Thoracic aorta (tissue), 2 donors: ENCODE measurements at regions not wholly inside any gene's neighbourhood (a gene's known extent, or its start where the extent isn't known, plus 50 kb on each side); places are given as distances from the start of the nearest gene placed in this dataset.
A peak's percentile ranks its signal among the peaks of the same experiment; 100 is the strongest.

Experiments used
- ATAC-seq: fragments of 150-250 bp; one replicate; pipeline ENCODE4 v1.8.0; 2017; ENCODE audit warnings: low read depth; ENCODE audit not compliant: insufficient number of reproducible peaks, low FRiP score
- DNase-seq: peaks from one replicate; pipeline ENCODE4 v3.0.0-alpha.2; 2020; ENCODE audit warnings: low spot score
- H3K27ac ChIP-seq, 2 donors: fragments of 200-600 bp; sonication (generic); 1 replicate in 1 of 2; 2 replicates in 1 of 2; pipeline ENCODE4 v1.5.1; 2016; ENCODE audit warnings: mild to moderate bottlenecking in 2 of 2, moderate library complexity in 2 of 2
- H3K27me3 ChIP-seq: fragments of 200-600 bp; sonication (generic); replicated peaks from 2 replicates; pipeline ENCODE4 v1.6.0; 2016; ENCODE audit warnings: mild to moderate bottlenecking; ENCODE audit not compliant: insufficient read depth
- H3K36me3 ChIP-seq: fragments of 200-600 bp; sonication (generic); one replicate; pipeline ENCODE4 v1.5.1; 2016
- H3K4me1 ChIP-seq, 2 donors: fragments of 200-600 bp; sonication (generic); 1 replicate in 1 of 2; 2 replicates in 1 of 2; pipeline versions ENCODE4 v1.5.1 to v1.6.0; 2016; ENCODE audit warnings: low read depth in 2 of 2, mild to moderate bottlenecking in 1 of 2; ENCODE audit not compliant: control insufficient read depth in 1 of 2
- H3K4me3 ChIP-seq: fragments of 200-600 bp; sonication (generic); 2 replicates; pipeline ENCODE4 v1.5.1; 2016; ENCODE audit warnings: mild to moderate bottlenecking
- H3K9me3 ChIP-seq: fragments of 200-600 bp; sonication (generic); 2 replicates; pipeline ENCODE4 v1.5.1; 2016
- TF ChIP-seq, protein P1 (sequence below): fragments of 200-600 bp; sonication (generic); IDR thresholded peaks from one replicate; pipeline ENCODE4 v1.5.1; 2019; ENCODE audit warnings: antibody characterized with exemption

DNA sequence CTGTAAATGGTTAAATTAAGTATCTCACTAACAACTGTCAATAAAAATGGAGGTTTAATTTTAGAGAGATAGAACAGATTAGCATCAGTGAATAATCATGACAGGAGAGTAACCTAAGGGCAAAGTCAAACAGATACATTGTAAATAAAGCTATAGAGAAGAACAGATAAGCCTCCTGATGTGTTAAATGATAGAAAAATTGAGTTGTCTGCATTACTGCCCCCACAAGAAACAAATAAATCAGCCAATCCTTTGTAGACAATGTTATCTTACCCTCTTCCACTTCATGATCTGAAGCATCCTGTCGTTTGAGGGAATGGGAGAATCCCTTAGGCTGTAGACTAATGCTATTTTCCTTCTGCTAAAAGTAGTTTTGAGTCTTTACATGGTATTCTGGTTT is 147.8 kb downstream of the PCDH18 start:
- H3K4me3 ChIP-seq: no peak overlapping the region
- no peaks in the 10 kb centered on the region for H3K27me3 ChIP-seq
- ATAC-seq (no peak), DNase-seq (no peak)
- H3K9me3 ChIP-seq: no peaks in the 10 kb centered on the region
- no peaks in the 10 kb centered on the region for H3K4me1 ChIP-seq
- H3K27ac ChIP-seq: no peak overlapping the region
- H3K36me3 ChIP-seq: no peaks in the 10 kb centered on the region
- TF ChIP-seq, protein P1, sequence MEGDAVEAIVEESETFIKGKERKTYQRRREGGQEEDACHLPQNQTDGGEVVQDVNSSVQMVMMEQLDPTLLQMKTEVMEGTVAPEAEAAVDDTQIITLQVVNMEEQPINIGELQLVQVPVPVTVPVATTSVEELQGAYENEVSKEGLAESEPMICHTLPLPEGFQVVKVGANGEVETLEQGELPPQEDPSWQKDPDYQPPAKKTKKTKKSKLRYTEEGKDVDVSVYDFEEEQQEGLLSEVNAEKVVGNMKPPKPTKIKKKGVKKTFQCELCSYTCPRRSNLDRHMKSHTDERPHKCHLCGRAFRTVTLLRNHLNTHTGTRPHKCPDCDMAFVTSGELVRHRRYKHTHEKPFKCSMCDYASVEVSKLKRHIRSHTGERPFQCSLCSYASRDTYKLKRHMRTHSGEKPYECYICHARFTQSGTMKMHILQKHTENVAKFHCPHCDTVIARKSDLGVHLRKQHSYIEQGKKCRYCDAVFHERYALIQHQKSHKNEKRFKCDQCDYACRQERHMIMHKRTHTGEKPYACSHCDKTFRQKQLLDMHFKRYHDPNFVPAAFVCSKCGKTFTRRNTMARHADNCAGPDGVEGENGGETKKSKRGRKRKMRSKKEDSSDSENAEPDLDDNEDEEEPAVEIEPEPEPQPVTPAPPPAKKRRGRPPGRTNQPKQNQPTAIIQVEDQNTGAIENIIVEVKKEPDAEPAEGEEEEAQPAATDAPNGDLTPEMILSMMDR: no peak

DNA sequence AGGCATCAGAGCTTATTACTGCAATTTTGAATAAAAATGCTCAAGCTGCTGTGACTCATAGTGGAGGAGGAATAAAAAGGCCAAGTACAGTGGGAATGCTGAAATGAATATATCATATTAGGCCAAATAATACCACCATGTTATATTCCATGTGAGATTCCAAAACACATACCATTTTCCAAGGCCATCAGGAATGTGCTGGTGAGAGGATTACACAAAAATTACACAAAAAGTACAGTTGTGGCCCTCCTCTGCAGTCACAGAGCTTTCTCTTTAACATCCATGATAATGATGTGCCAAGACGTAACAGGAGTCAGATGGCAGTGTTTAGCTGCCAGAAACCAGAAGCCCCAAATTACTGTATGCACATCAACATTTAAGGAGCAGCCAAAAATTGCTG is 153.5 kb downstream of the PCDH18 start:
- H3K9me3 ChIP-seq: no peaks in the 10 kb centered on the region
- DNase-seq: no peak
- H3K4me3 ChIP-seq: no peak overlapping the region
- H3K27ac ChIP-seq: no peak overlapping the region
- no peaks in the 10 kb centered on the region for H3K27me3 ChIP-seq
- TF ChIP-seq, protein P1: no peak
- H3K36me3 ChIP-seq: no peaks in the 10 kb centered on the region
- ATAC-seq: no peak
- peaks cover 5 to 24% of the 10 kb centered on the region in 2 donors for H3K4me1 ChIP-seq

DNA sequence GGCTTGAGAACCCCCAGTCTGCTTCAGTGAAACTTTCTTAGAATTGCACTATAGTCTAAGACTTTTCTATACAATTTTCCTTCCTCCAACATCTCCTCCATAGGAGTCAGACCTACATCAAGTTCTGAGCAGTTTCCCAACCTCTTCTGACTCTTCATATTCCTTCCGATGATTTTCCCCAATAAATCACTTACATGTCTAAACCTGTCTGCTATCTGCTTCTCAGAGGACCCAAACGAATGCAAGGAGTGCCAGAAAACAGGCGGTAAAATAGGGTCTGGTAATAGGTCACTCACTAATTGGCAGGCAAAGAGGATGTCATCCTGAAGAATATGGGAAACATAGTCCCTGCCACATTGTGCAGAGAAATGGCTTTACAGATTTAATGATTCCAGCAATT is 153.9 kb downstream of the PCDH18 start:
- H3K27ac ChIP-seq: no peak overlapping the region
- no peaks in the 10 kb centered on the region for H3K36me3 ChIP-seq
- DNase-seq (no peak), ATAC-seq (no peak)
- H3K27me3 ChIP-seq: no peaks in the 10 kb centered on the region
- no peaks in the 10 kb centered on the region for H3K9me3 ChIP-seq
- TF ChIP-seq, protein P1: no peak
- peaks cover 8 to 28% of the 10 kb centered on the region in 2 donors for H3K4me1 ChIP-seq
- H3K4me3 ChIP-seq: no peak overlapping the region

DNA sequence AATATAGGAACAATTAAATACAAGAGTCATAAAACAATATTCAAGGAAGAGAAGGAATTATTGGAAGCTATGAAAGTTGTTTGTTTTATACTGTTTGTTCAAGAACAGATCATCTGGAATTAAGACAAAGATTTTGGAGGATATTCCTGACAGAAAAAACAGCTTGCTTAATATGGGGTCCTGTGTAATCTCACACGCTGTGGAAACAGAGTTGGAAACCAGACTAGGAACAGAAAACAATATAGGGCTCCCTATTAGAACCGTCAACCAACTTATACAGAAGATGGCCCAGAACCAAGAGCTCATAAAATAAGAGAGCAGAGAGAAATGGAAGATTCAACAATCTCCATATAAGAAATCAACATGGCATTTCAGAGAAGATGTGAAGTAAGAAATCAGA is 156.0 kb downstream of the PCDH18 start:
- Histone ChIP-seq H3K4me3 (no peak overlapping the region), H3K36me3 (no peaks in the 10 kb centered on the region), H3K27me3 (no peaks in the 10 kb centered on the region), H3K9me3 (no peaks in the 10 kb centered on the region), H3K4me1 (peaks cover 8 to 38% of the 10 kb centered on the region in 2 donors), H3K27ac (no peak overlapping the region)
- DNase-seq (no peak), ATAC-seq (no peak)
- TF ChIP-seq, protein P1: no peak

DNA sequence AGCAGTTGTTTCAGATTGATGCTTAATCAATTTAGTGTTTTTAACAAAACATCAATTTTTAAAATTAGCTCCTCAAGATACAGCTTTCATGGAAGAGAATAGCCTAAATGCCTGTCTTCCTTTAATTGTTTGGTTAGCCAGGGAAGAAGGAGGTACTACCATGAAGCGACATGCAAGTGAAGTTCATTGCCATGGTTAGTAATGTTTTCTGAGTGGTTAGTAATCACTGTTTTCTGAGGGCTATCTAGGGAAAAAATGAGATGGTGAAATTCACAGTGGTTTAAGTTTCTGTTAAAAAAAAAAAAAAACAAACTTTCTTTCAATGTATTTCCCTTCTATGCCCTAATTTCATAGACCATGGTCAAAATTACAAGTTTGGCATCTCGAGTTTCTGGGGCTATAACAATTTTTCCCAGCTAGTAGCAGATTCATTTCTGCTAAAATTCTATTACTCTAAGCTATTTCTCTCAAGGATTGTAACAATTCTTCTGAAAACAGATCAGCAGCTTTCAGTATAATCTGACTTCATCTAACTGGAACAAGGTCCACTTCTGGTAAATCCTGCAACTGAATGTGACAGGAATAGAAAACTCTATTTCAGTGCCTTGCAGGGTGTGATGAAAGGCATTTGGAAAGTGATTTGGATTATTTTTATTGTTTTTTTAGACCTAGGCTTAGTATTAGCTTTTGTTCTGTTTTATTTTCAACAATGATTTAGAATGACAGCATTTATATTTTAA is 157.0 kb downstream of the PCDH18 start:
- Histone ChIP-seq H3K27me3 (no peaks in the 10 kb centered on the region), H3K4me3 (peak overlapping the region; percentile 30), H3K4me1 (peaks cover 8 to 41% of the 10 kb centered on the region in 2 donors), H3K9me3 (no peaks in the 10 kb centered on the region), H3K36me3 (no peaks in the 10 kb centered on the region), H3K27ac (peak overlapping the region; percentile 55 to 80)
- ATAC-seq: peak; percentile 90
- TF ChIP-seq, protein P1: no peak
- no peak for DNase-seq
